Mammary epithelial cell (primary cell): ENCODE measurements at regions not wholly inside any gene's neighbourhood (a gene's known extent, or its start where the extent isn't known, plus 50 kb on each side); places are given as distances from the start of the nearest gene placed in this dataset.

Source experiments
- CTCF ChIP-seq, 2 donors: IDR thresholded peaks in 1 of 2; conservative IDR thresholded peaks in 1 of 2; 2 replicates each; pipeline ENCODE4 v1.5.1; 2011 to 2012; ENCODE audit warnings: inconsistent platforms in 2 of 2, low read length in 2 of 2, mild to moderate bottlenecking in 2 of 2, control low read depth in 1 of 2, low read depth in 1 of 2; ENCODE audit not compliant: insufficient read depth in 1 of 2; ENCODE audit errors: extremely low read depth in 1 of 2
- EZH2 ChIP-seq: IDR thresholded peaks from 2 replicates; pipeline ENCODE4 v1.6.1; 2012; ENCODE audit warnings: low read length, inconsistent platforms, borderline replicate concordance

- TF ChIP-seq CTCF (conservative IDR thresholded peaks at IDR 0.05 in 1 of 2, IDR thresholded peaks at IDR 0.05 in 1 of 2; ENCODE audit: extremely low read depth in 1 of 2, insufficient read depth in 1 of 2, low read depth in 1 of 2, low read length in 2 of 2), result no peak
- TF ChIP-seq EZH2, result no peak
Measured at GRCh38 chr6:94651239-94651638, 926.1 kb upstream of the MANEA start.
